Activated T-cell treated with anti-CD3 and anti-CD28 coated beads, Interleukin-2, amount 50 U/mL, for 1 hour (primary cell): ENCODE measurements at regions not wholly inside any gene's neighbourhood (a gene's known extent, or its start where the extent isn't known, plus 50 kb on each side); places are given as distances from the start of the nearest gene placed in this dataset.
A peak's percentile ranks its signal among the peaks of the same experiment; 100 is the strongest.

Source experiments
- DNase-seq: peaks from one replicate; pipeline ENCODE4 v3.0.0-alpha.2; 2020

DNA sequence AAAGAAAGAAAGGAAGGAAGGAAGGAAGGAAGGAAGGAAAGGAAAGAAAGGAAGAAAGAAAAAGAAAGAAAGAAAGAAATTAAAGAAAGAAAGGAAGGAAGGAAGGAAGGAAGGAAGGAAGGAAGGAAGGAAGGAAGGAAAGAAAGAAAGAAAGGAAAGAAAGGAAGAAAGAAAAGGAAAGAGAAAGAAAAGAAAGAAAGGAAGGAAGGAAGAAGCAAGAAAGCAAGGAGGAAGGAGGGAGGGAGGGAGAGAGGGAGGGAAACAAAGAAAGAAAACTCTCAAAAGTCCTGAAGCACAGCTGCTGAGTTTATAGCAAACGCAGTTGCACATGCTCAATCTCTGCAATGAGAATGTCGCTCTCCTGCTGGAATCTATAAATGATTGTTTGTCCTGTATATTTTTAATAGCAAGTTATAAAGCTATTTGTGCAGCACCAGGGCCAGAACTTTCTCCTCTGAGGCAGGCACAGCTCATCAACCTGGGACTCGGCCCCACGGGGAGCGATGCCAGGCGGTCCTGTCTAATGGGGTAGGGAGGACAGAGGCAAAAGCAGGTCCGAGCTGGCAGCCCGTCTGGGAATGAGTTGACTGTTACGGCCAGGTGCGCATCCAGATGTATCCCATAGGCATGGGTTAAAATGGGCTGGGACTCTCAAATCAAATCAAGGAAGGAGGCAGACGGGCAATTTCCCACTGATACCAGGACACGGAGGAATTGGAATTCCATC, 118.0 kb upstream of the PFKP start:
- DNase-seq: no peak

DNA sequence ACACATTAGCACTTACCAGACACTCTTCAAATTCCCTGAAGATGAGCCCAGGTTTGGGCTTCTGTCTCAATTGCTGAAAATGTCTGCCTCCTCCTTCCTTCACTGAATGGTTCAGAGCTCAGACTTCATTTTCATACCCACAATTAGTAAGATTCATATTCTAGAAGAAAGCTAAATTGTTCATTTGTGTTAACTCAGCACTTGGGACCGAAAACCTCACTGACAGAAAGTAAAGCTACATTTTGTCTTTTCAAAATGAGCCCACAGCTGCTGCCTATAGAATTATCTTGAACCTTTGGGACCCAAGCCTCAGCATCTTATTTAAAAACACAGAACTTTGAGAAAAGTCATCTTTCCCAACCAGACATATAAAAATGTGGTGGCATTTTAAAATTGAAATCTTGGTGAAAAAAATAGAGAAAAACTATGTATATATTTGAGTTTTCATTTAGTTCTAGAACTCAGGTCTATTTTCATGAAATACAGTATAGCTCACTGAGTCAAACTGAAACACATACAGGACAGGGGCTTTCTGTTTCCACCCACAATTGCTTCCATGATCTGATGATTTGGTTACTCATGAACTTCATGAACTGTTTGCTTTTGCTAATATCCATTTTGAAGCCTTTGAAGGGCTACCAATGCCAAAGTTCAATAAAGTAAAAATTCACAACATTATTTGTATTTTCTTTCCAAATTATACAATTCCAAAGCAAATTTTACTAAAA, 119.1 kb upstream of the PFKP start:
- DNase-seq: no peak

DNA sequence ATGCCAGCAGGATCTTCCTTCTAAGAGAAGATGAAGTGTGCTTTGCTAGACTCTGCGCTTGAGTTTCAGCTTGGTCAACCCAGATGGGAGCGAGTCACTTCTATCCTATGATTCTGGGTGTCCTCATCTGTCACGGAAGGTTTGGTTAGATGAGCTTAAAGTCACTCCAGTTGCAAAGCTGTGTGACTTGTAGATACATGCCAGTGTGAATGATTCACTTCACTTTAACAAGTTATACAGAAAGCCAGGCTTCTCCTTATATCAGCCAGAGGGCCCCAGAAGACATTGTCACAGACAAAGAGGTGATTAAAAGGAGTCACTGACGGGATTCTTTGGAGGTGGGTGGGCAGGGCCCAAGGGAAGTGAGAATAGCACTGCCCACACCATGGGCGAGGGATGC, 122.6 kb upstream of the PFKP start:
- no peak for DNase-seq

DNA sequence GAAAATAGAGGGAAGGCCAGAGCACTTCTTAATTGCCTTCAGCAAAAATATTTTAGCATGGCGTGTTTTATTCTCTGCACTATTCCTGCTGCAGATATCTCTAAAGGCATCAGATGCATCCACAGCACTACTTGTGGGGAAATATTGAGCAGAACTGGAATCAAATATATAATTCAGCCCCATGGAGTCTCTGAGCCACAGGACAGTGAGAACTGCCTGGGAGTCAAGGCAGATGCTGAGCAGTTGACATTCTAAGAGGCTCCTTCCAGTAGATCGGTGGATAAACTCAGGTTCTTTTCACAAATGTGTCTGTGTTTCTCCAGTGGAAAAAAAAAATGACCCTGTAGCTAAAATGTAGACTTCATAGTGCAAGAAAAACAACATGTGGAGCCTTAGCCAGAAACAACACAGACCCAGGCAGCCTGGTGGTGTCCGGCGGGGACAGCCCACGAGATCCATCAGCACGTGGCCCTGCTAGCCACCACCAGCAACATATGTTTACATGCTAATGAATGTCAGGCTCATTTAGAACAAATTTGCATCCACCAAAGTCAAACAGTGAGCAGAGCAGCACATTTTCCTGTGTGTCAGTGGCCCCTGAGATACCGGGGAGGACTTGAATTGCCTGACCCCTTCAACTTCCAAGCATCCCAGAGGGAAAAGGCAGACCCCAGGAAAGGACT, 123.3 kb upstream of the PFKP start:
- no peak for DNase-seq

GRCh38 chr10:2942938-2943337, 124.4 kb upstream of the PFKP start:
- DNase-seq: no peak

DNA sequence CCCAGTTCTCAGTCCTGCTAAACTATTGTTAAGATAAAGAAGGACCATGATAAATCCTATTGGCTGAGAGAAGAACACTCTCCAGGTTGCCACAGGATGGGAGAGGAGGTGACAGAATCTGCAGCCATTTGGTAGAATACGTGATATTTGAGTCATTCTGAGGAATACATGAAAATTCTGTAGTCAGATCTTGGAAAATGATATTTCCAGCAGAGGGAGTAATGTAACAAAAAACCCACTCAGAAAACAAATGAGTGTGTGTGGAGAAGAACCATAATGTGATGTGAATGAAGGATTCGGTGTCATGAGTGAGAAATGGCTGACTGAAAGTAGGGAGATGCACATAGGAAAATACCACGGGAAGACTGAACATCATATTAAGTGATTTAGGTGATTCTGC, 128.5 kb upstream of the PFKP start:
- DNase-seq: no peak

DNA sequence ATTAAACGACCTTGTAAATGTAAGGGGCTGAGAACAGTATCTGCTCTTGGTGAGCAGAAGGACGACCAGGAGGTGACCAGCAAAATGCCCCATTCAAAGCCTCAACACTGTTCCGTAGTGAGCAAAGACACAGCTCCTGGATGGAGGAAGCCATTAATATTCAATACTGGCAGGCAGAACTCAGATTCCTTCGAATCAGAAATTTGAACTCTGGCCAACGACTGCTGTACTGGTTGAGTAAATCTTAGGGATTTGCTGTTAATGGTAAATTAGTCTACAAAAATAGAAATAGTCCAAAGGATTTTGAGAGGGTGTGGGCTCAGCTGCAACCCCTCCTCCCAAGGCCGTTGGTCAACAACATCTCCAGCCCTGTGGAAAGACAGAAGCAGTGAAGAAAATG, 130.5 kb upstream of the PFKP start:
- no peak for DNase-seq

GRCh38 chr10:2935647-2936386, 131.5 kb upstream of the PFKP start:
- no peak for DNase-seq

- DNase-seq: no peak
Measured at GRCh38 chr10:2933924-2934323, 133.4 kb upstream of the PFKP start.

GRCh38 chr10:2933519-2933918, 133.8 kb upstream of the PFKP start:
- DNase-seq: no peak

- DNase-seq: no peak
Measured at GRCh38 chr10:2933071-2933470, 134.3 kb upstream of the PFKP start.

DNA sequence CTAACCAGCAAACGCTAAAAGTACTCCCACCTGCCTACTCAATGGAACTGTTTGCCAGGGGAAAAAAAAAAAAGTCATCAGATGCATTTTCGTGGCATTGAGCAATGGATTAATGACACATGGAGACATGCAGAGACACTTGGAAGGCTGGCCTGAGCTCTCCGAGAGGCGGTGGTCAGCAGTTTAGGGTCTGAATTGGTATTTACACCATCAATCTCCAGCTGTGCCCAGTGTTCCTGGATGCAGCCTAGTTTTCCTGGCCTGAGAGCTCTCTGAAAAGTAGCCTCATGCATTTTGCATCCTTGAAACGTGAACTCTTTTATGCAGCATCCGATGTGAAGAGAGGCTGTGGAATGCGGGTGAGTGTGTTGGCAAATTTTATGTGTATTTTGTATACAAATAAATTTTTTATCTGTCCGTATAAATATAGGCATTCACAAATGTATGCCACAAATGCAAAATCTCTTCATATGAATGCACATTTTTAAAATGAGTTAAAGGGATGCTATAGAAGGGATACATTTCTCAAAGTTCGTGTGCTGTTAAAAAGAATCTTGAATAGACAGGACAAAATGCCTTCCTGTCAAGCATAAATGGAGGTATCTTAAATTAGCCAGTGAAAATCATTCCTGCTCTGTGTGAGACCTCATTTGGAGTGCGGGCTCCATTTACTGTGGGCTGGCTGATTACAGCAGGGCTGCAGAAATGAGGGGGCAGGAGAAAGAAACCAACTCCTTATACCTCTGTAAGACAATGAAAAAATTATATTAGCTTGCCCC, 137.7 kb upstream of the PFKP start:
- DNase-seq: no peak

- DNase-seq: peak; percentile 23
Measured at GRCh38 chr10:2927958-2928840, 139.1 kb upstream of the PFKP start.

DNA sequence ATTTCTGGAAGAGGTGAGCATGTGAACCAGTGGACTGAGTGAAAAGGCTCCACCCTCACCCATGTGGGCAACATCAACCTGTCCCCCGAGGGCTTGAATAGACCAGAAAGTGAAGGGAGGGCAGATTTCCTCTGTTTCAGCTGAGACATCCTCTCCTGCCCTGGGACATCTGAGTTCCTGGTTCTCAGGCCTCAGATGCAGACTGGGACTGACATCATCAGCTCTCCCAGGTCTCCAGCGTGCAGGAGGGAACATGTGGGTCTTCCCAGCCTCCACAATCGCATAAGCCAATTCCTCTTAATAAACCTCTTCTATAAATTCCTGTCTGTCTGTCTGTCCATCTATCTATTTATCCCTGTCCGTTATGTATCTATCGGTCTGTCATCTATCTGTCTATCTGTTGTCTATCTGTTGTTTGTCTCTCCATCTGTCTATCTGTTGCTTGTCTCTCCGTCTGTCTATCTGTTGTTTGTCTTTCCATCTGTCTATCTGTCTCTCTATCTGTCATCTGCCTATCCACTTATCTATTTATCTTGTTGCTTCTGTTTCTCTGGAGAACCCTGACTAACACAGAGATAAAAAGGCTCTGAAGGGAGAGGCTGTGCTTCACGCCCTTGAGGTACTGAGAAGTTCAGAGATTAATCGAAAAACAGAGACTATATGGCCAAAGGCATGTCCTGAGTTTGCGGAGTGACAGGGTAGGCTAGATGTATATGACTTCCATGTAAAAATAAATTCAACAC, 140.3 kb upstream of the PFKP start:
- no peak for DNase-seq

DNA sequence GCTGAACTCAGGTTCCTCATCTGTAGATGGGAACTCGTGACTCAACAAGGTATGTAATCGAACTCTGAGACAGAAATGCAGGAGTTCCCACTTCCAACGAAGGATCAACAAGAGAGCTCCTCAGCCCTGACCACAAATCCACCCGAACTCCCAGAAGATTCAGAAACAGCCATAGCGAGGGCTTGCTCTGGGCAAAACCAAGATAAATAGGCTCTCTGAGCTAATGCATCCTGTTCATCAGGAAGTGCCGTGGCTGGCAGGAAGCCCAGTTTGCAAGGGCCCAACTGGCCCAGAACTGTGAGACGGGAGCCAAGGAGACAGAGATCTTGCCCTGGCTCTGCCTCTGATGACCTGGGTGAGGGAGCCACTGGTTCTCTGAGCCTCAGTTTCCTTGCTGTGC, 141.7 kb upstream of the PFKP start:
- no peak for DNase-seq

DNA sequence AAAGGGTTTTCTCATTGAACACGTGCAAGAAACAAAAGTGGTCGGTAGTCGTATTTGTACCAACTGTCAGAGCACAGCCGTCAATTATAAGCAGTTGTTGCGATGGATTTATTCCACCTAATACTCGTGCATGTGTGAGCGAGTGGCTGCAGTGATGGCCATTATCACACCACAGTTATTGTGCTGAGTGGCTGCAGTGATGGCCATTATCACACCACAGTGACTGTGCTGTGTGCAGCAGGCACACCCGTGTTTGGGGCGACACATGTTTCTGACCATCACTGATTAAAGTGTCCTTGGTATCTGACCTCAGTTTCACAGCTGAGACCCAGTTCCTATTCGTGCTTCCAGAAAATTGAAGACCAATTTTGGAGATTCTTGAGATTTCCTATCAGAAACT, 142.9 kb upstream of the PFKP start:
- no peak for DNase-seq

DNA sequence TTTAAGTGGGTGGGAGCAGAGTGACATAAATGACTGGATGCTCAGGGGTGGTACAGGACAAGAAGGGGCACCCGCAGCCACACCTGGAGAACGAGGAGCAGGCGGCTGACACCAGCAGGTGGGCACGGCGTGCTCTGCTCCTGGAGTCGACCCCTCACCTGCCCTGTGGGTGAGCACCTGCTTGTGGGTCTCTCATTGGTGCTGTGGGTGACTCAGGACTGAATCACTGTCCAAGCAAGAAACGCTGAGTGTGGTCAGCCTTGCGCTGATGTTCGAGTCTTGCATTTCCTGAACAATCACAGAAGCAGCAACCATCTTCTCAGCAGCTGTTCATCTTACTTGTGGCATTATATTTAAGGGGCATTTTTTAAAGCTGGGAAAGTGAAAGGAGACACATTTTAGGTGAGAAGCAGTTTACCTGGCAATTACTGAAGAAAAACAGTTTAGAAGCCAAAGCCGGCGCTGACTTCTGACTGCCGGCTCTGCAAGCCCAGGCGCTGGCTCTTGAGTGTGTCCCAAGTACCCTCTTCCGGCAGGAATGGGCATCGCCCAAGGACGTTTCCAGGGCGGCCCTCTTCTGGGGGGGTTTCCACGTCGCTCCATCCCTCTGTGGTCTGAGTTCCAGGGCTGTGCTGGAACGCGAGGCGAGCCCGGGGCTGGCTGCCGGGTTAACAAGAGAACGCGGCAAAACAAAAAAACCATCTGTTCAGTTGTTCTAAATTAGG, 145.2 kb upstream of the PFKP start:
- DNase-seq: no peak

GRCh38 chr10:2920637-2921036, 146.7 kb upstream of the PFKP start:
- DNase-seq: no peak

DNA sequence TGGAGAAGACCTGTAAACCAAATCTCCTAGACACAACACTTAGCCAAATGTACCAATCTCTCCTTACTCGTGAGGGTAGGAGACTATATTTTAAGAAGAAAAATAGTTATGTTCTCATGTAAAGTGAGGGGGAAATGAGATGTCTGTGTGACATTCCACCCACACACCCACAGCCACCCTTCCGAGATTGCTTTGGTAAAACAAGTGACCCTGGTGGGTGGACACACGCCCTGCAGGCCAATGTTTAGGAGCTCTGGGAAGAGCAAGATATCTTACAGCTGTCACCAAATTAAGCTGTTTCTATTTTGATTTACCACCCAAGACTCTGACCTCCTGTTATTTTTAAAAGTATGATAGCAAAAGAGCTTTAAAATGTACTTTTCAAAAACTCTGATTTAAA, 147.2 kb upstream of the PFKP start:
- DNase-seq: no peak

GRCh38 chr10:2919016-2919415, 148.3 kb upstream of the PFKP start:
- no peak for DNase-seq
